Ectodermal cell (in vitro differentiated cells): ENCODE measurements at regions not wholly inside any gene's neighbourhood (a gene's known extent, or its start where the extent isn't known, plus 50 kb on each side); places are given as distances from the start of the nearest gene placed in this dataset.

ENCODE experiments used
- H3K27ac ChIP-seq: 2 replicates; pipeline ENCODE4 v1.7.0; 2013; ENCODE audit warnings: mild to moderate bottlenecking, low read depth, low read length; ENCODE audit not compliant: insufficient read depth, poor library complexity, severe bottlenecking
- H3K27me3 ChIP-seq: 2 replicates; pipeline ENCODE4 v1.7.0; 2013; ENCODE audit warnings: mild to moderate bottlenecking, low read length; ENCODE audit not compliant: insufficient read depth, control insufficient read depth, poor library complexity, severe bottlenecking
- H3K36me3 ChIP-seq: one replicate; pipeline ENCODE4 v1.7.0; 2013; ENCODE audit warnings: low read length; ENCODE audit not compliant: control insufficient read depth, insufficient read depth
- H3K4me1 ChIP-seq: one replicate; pipeline ENCODE4 v1.7.0; 2013; ENCODE audit warnings: low read length; ENCODE audit not compliant: control insufficient read depth, insufficient read depth
- H3K4me3 ChIP-seq: 2 replicates; pipeline ENCODE4 v1.7.0; 2013; ENCODE audit warnings: low read depth, low read length, control low read depth; ENCODE audit not compliant: insufficient read depth
- H3K9me3 ChIP-seq: 2 replicates; pipeline ENCODE4 v1.7.0; 2013; ENCODE audit warnings: mild to moderate bottlenecking, low read length, moderate library complexity; ENCODE audit not compliant: control insufficient read depth
- WGBS, 2 experiments: methylation state at CpG; one replicate each; pipeline ENCODE4 v1.1.7; 2013; ENCODE audit warnings: missing lambda C conversion rate in 2 of 2; 5-methylcytosine and 5-hydroxymethylcytosine counted together

GRCh38 chr2:552906-553305 lies 124.3 kb downstream of the TMEM18 start:
- Histone ChIP-seq H3K9me3 (no peaks in the 10 kb centered on the region), H3K27ac (no peak overlapping the region), H3K36me3 (no peaks in the 10 kb centered on the region), H3K4me1 (peaks cover 4% of the 10 kb centered on the region), H3K27me3 (no peaks in the 10 kb centered on the region), H3K4me3 (no peak overlapping the region)
- WGBS, 2 experiments = 91 to 92% methylated on average over 14 of the region's 14 CpGs

- Histone ChIP-seq H3K36me3 (no peaks in the 10 kb centered on the region), H3K4me3 (no peak overlapping the region), H3K9me3 (no peaks in the 10 kb centered on the region), H3K4me1 (peaks cover 4% of the 10 kb centered on the region), H3K27ac (no peak overlapping the region), H3K27me3 (no peaks in the 10 kb centered on the region)
- 52 to 57% methylated on average over 13 of the region's 13 CpGs for WGBS, 2 experiments
Observed at GRCh38 chr2:551621-552020, 125.6 kb downstream of the TMEM18 start.

DNA sequence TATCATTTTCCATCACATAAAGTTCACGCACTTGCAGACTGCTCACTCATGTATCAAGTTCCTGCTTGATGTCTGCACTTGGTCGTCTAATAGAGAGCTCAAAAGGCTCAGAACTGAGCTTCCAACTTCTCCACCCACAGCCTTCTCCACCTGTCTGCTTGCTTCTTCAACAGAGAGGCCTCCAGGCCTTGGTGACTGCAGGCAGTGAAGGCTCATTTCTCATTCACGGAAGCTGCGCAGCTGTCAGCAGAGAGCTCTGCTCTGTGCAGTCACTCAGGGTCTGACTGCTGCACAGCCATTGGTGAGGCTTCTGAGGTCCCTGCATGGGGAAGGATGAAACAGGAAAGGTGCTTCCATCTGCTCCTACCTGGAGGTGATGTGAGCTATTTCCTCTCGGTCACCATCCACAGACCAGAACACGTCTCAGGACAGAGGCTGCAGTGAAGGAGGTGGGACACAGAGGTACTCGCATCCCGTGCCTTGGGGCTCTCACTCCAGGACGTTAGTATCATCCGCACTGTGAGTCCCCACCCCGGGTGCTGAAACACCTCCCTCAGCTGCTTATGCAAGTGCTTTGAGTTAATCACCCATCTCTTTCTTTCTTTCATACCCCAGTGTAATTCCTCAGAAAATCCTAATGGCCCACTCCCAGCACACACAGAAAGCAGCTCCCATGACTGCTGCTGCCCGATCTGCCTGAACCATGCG lies 126.2 kb downstream of the TMEM18 start:
- H3K27me3 ChIP-seq = no peaks in the 10 kb centered on the region
- no peak overlapping the region for H3K27ac ChIP-seq
- H3K4me1 ChIP-seq = peaks cover 4% of the 10 kb centered on the region
- no peaks in the 10 kb centered on the region for H3K36me3 ChIP-seq
- H3K4me3 ChIP-seq = no peak overlapping the region
- no peaks in the 10 kb centered on the region for H3K9me3 ChIP-seq
- WGBS, 2 experiments = 90% methylated on average over 13 of the region's 13 CpGs

- 93 to 94% methylated on average over 24 of the region's 24 CpGs for WGBS, 2 experiments
- H3K4me1 ChIP-seq = peaks cover 4% of the 10 kb centered on the region
- no peak overlapping the region for H3K4me3 ChIP-seq
- no peaks in the 10 kb centered on the region for H3K27me3 ChIP-seq
- H3K27ac ChIP-seq = no peak overlapping the region
- H3K9me3 ChIP-seq = no peaks in the 10 kb centered on the region
- H3K36me3 ChIP-seq = no peaks in the 10 kb centered on the region
Observed at GRCh38 chr2:545711-546650, 131.2 kb downstream of the TMEM18 start.

GRCh38 chr2:545228-545627 lies 132.0 kb downstream of the TMEM18 start:
- 93 to 95% methylated on average over 12 of the region's 12 CpGs for WGBS, 2 experiments
- H3K27me3 ChIP-seq = no peaks in the 10 kb centered on the region
- no peak overlapping the region for H3K27ac ChIP-seq
- peaks cover 3% of the 10 kb centered on the region for H3K4me1 ChIP-seq
- no peaks in the 10 kb centered on the region for H3K9me3 ChIP-seq
- no peak overlapping the region for H3K4me3 ChIP-seq
- no peaks in the 10 kb centered on the region for H3K36me3 ChIP-seq

DNA sequence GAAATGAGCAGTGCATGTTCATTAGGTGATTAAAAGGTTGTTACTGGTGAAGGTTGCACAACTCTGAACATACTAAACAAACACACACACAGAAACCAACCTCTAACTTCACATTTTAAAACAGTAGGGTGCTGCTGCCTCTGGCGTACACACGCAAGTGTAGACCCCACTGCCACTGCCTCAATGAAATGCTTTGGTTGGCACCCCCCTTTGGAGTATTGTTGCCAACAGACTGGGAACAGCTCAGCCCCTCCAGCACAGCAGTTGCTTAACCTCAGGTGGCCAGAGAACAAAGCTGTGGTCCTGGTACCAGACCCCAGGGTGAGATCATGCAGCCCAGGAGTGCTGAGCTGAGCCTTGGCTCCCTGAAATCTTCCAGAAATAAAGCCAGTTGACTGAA lies 138.6 kb downstream of the TMEM18 start:
- H3K9me3 ChIP-seq = no peaks in the 10 kb centered on the region
- 82 to 86% methylated on average over 2 of the region's 2 CpGs for WGBS, 2 experiments
- H3K4me3 ChIP-seq = no peak overlapping the region
- H3K36me3 ChIP-seq = no peaks in the 10 kb centered on the region
- no peaks in the 10 kb centered on the region for H3K27me3 ChIP-seq
- H3K4me1 ChIP-seq = no peaks in the 10 kb centered on the region
- H3K27ac ChIP-seq = no peak overlapping the region

GRCh38 chr2:535222-535621 lies 142.0 kb downstream of the TMEM18 start:
- Histone ChIP-seq H3K36me3 (no peaks in the 10 kb centered on the region), H3K27ac (no peak overlapping the region), H3K9me3 (no peaks in the 10 kb centered on the region), H3K27me3 (no peaks in the 10 kb centered on the region), H3K4me3 (no peak overlapping the region), H3K4me1 (no peaks in the 10 kb centered on the region)
- WGBS, 2 experiments = 82 to 100% methylated on average over 1 to 2 of the region's 3 CpGs

DNA sequence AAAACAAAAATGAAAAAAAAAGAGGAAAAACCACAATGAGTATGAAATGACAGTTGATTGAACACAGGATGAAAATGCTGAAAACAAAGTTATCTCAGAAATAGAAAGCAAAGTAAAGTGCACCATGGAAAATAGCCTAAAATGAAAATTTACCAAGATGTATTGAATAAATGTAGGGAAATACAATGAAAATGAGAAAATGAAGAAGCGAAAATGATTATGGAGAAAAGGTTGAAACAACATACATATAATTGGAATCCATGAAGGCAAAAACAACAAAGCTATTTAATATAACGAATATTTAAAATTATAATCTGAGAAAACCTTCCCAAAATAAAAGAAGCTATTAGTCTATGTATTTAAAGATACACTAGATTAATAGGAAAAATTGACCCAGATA lies 147.4 kb downstream of the TMEM18 start:
- H3K36me3 ChIP-seq = no peaks in the 10 kb centered on the region
- no peak overlapping the region for H3K4me3 ChIP-seq
- WGBS, 2 experiments = 80% methylated on average over 1 of the region's 2 CpGs; no CpG with 5 or more reads in 1 of the 2 experiments
- H3K4me1 ChIP-seq = no peaks in the 10 kb centered on the region
- H3K27me3 ChIP-seq = no peaks in the 10 kb centered on the region
- no peaks in the 10 kb centered on the region for H3K9me3 ChIP-seq
- no peak overlapping the region for H3K27ac ChIP-seq

DNA sequence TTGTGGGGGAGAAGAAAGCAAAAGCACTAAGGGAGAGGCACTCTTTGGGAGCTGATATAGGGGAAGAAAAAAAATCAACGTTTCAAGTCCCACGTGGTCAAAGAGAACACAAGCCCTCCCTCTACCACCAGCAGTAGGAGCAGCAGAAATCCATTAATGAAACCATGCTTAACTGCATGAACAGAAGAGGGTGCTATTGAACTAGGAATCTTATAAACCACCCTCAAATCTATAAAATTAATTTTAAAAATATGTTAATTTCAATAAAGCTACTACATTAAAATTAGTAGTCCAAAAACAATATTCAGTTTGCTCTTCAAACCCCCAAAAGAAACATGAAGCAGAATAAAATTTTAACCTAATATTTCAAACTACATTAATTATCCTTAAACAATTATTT lies 147.8 kb downstream of the TMEM18 start:
- Histone ChIP-seq H3K9me3 (no peaks in the 10 kb centered on the region), H3K27ac (no peak overlapping the region), H3K27me3 (no peaks in the 10 kb centered on the region), H3K4me1 (no peaks in the 10 kb centered on the region), H3K4me3 (no peak overlapping the region), H3K36me3 (no peaks in the 10 kb centered on the region)
- 0 to 8% methylated on average over 2 of the region's 2 CpGs for WGBS, 2 experiments

- no peak overlapping the region for H3K27ac ChIP-seq
- H3K4me1 ChIP-seq = no peaks in the 10 kb centered on the region
- H3K9me3 ChIP-seq = no peaks in the 10 kb centered on the region
- no peak overlapping the region for H3K4me3 ChIP-seq
- WGBS, 2 experiments = 20 to 28% methylated on average over 10 to 12 of the region's 12 CpGs
- H3K36me3 ChIP-seq = no peaks in the 10 kb centered on the region
- H3K27me3 ChIP-seq = no peaks in the 10 kb centered on the region
Observed at GRCh38 chr2:527581-527980, 149.6 kb downstream of the TMEM18 start.
